ENCODE measurements at regions not wholly inside any gene's neighbourhood (a gene's known extent, or its start where the extent isn't known, plus 50 kb on each side); places are given as distances from the start of the nearest gene placed in this dataset.
"Not testable (repeated sequence)": the region's sequence is repeated elsewhere in the genome, so short reads cannot be mapped to it uniquely, and the experiment has no call there.

GRCh38 chr1:60791226-60791625 lies 291.1 kb upstream of the NFIA start:
- Histone ChIP-seq H3K9ac (ENCODE audit: extremely low read depth, low read length, poor library complexity, severe bottlenecking) (no peak overlapping the region), H3K9me3 (ENCODE audit: control insufficient read depth, low read length) (no peaks in the 10 kb centered on the region), H3K27ac (ENCODE audit: low read depth, low read length) (no peak overlapping the region), H3K4me1 (ENCODE audit: control insufficient read depth, insufficient read depth, low read length) (no peaks in the 10 kb centered on the region), H3K27me3 (ENCODE audit: control insufficient read depth, insufficient read depth, low read length, poor library complexity, severe bottlenecking) (no peaks in the 10 kb centered on the region), H3K4me3 (ENCODE audit: low read length) (no peak overlapping the region), H3K36me3 (ENCODE audit: control insufficient read depth, insufficient read depth, low read length) (no peaks in the 10 kb centered on the region)
- WGBS, 2 experiments (ENCODE audit: insufficient coverage in 1 of 2, insufficient read length in 1 of 2), result 88 to 100% methylated on average over 1 to 5 of the region's 5 CpGs
- DNase-seq, result no peak
- Mint-ChIP-seq H3K36me3 (ENCODE audit: low read depth) (no peaks in the 10 kb centered on the region), H3K27me3 (ENCODE audit: insufficient read depth) (no peaks in the 10 kb centered on the region), H3K27ac (no peak overlapping the region), H3K9me3 (no peaks in the 10 kb centered on the region), H3K4me1 (no peaks in the 10 kb centered on the region), H3K4me3 (no peak overlapping the region)
- TF ChIP-seq CTCF (conservative IDR thresholded peaks at IDR 0.05), result no peak

- H3K4me3 Mint-ChIP-seq; H3K4me1 ChIP-seq (ENCODE audit: control insufficient read depth, insufficient read depth, low read length); H3K36me3 Mint-ChIP-seq (ENCODE audit: low read depth); H3K9ac ChIP-seq (ENCODE audit: extremely low read depth, low read length, poor library complexity, severe bottlenecking); H3K27me3 Mint-ChIP-seq (ENCODE audit: insufficient read depth); H3K9me3 ChIP-seq (ENCODE audit: control insufficient read depth, low read length); H3K27me3 ChIP-seq (ENCODE audit: control insufficient read depth, insufficient read depth, low read length, poor library complexity, severe bottlenecking); H3K4me1 Mint-ChIP-seq; H3K27ac ChIP-seq (ENCODE audit: low read depth, low read length); H3K4me3 ChIP-seq (ENCODE audit: low read length); H3K27ac Mint-ChIP-seq; H3K36me3 ChIP-seq (ENCODE audit: control insufficient read depth, insufficient read depth, low read length); DNase-seq: not testable (repeated sequence)
- 67% methylated on average over 1 of the region's 2 CpGs; no CpG with 5 or more reads in 1 of the 2 experiments for WGBS, 2 experiments (ENCODE audit: insufficient coverage in 1 of 2, insufficient read length in 1 of 2)
- H3K9me3 Mint-ChIP-seq, result peaks cover 55% of the 10 kb centered on the region
These were observed 309.3 kb upstream of the NFIA start for GRCh38 chr1:60773099-60773498.

- no peak overlapping the region for H3K27ac Mint-ChIP-seq
- no peaks in the 10 kb centered on the region for H3K36me3 Mint-ChIP-seq (ENCODE audit: low read depth)
These were observed 313.3 kb upstream of the NFIA start for GRCh38 chr1:60769082-60769481.

More at GRCh38 chr1:60769082-60769481, 313.3 kb upstream of the NFIA start:
- no peak for TF ChIP-seq CTCF (conservative IDR thresholded peaks at IDR 0.05)
- Mint-ChIP-seq H3K4me3 (no peak overlapping the region), H3K4me1 (no peaks in the 10 kb centered on the region), H3K27me3 (ENCODE audit: insufficient read depth) (no peaks in the 10 kb centered on the region), H3K9me3 (peaks cover 36% of the 10 kb centered on the region)
- Histone ChIP-seq H3K9ac (ENCODE audit: extremely low read depth, low read length, poor library complexity, severe bottlenecking) (no peak overlapping the region), H3K27ac (ENCODE audit: low read depth, low read length) (no peak overlapping the region), H3K4me1 (ENCODE audit: control insufficient read depth, insufficient read depth, low read length) (no peaks in the 10 kb centered on the region), H3K9me3 (ENCODE audit: control insufficient read depth, low read length) (no peaks in the 10 kb centered on the region), H3K4me3 (ENCODE audit: low read length) (no peak overlapping the region), H3K36me3 (ENCODE audit: control insufficient read depth, insufficient read depth, low read length) (no peaks in the 10 kb centered on the region), H3K27me3 (ENCODE audit: control insufficient read depth, insufficient read depth, low read length, poor library complexity, severe bottlenecking) (no peaks in the 10 kb centered on the region)
- no CpG with 5 or more reads among the region's 1 CpG for WGBS, 2 experiments (ENCODE audit: insufficient coverage in 1 of 2, insufficient read length in 1 of 2)
- DNase-seq, result no peak
